ENCODE measurements at regions not wholly inside any gene's neighbourhood (a gene's known extent, or its start where the extent isn't known, plus 50 kb on each side); places are given as distances from the start of the nearest gene placed in this dataset.

DNA sequence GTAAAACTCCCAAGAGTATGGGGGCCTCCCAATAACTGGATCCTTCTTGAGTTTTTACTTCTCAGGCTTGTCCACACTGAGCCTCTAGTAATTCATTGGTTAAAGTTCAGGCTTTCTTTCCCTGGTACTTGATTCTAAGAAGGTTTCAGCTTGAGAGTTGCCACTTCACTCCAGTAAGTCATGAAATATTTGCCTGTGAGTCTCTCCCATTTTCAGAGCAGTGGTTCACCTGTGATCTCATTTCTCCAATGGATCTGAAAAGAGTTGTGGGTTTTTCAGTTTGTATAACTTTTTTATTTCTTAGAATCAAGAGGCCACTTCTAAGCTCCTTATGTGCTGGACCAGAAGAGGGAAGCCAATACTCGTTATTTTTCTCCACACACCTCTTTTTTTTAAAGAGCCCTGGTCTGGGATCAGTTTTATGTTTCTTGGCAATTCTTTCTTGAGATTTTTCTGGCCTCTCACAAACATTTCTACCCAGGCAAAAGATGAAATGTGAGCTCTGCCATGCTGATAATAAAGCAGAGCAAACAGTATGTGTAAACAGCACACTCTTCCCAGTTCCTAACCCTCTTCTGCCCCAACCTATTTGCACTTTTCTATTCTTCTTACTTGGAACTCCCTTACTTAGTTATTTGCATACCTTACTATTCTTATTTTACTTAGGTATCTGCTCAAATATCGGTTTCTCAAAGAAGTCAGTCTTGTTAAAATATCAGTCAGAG, 983.4 kb downstream of the CCSER2 start:
- no peak for TF ChIP-seq CTCF (IDR thresholded peaks at IDR 0.05; ENCODE audit: control extremely low read depth, extremely low read depth, low read depth, missing control alignments)
- DNase-seq (ENCODE audit: extremely low spot score), result no peak
- CTCF ChIA-PET, result no interaction called here
- POLR2A ChIA-PET, result no interaction called here

- ChIA-PET POLR2A (no interaction called here), CTCF (no interaction called here)
- no peak for TF ChIP-seq CTCF (IDR thresholded peaks at IDR 0.05; ENCODE audit: control extremely low read depth, extremely low read depth, low read depth, missing control alignments)
- no peak for DNase-seq (ENCODE audit: extremely low spot score)
Observed at GRCh38 chr10:85315657-85316056, 987.3 kb downstream of the CCSER2 start.

- ChIA-PET CTCF (no interaction called here), POLR2A (no interaction called here)
- DNase-seq (ENCODE audit: extremely low spot score), result no peak
- no peak for TF ChIP-seq CTCF (IDR thresholded peaks at IDR 0.05; ENCODE audit: control extremely low read depth, extremely low read depth, low read depth, missing control alignments)
Observed at GRCh38 chr10:85316276-85316675, 987.9 kb downstream of the CCSER2 start.

DNA sequence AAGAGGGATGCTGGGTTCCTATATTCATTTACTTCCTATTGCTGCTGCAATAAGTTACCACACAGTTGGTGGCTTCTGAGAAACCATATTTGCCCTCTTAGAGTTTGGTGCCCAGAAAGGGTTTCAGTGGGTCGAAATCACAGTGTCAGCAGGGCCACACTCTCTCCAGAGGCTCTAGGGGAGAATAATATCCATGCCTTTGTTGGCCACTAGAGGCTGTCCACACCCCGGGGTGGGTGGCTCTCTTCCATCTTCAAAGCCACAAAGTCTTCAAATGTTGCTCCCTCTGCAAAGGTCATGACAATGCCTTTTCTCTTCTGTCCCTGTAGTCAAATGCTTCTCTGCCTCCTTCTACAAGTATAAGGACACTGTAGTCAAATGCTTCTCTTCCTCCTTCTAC, 989.4 kb downstream of the CCSER2 start:
- ChIA-PET POLR2A (no interaction called here), CTCF (no interaction called here)
- TF ChIP-seq CTCF (IDR thresholded peaks at IDR 0.05; ENCODE audit: control extremely low read depth, extremely low read depth, low read depth, missing control alignments), result no peak
- no peak for DNase-seq (ENCODE audit: extremely low spot score)

DNA sequence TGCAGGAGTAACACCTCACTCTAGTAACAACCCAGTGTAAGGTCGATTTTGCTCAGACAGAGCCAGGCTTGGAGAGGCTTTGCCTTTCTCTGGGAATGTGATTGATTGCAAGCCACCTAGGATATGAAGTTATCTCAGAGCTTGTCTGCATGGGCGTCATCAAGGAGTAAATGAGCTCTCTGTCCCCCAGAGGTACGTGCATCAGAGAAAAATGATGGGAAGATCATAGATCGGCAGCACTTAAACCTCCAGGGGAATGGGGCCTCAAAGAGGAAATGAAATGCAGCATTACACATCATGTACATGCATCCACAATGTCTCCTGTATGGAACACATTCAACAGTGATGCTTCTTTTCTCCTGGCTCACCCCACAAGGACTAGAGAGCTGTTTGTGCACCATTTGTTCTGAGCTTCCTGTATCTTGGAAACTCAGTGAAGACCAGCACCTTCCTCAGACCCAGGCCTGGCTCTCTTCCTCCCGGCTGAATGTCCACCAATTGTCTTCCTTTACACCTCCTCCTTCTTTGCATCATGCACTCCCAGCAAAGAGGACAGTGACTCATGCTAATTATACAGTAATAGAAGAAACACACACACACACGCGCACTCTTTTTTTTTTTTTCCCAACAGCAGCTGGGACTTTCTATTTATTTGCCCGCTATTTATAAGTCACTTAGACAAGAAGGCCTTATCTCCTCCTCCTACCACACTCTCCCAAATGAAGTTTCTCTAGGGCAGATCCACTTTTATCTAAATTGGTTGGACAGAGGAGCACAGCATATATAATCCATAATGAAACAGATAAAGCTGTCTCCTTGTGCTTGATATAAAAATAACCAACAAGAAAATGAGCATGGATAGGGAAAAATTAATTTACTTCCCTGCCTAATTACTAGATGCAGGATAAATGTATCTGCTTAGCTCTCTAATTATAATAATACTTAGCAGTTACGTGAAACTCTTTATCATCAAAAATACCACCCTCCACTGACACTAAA, 990.7 kb downstream of the CCSER2 start:
- TF ChIP-seq CTCF (IDR thresholded peaks at IDR 0.05; ENCODE audit: control extremely low read depth, extremely low read depth, low read depth, missing control alignments), result no peak
- ChIA-PET CTCF (no interaction called here), POLR2A (no interaction called here)
- DNase-seq (ENCODE audit: extremely low spot score), result no peak

DNA sequence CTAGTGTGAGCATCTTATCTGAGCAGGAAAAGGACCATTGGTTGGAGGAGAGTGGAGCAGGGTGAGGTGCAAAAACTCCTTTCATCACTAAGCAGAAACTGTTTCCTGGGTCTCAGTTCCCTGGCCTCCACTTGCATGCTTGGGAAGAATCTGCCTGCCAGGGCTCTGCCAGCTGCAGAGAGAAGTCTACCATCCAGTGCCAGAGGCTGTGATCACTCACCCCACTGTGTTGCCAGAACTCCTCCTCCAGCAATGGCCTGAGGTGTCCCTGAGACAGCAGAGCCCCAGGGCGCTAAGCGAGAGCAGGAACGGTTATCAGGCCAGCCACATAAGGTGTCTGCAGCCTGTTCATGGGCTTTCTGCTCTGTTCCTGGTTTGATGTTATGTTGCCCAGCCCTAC, 991.4 kb downstream of the CCSER2 start:
- ChIA-PET POLR2A (no interaction called here), CTCF (no interaction called here)
- no peak for TF ChIP-seq CTCF (IDR thresholded peaks at IDR 0.05; ENCODE audit: control extremely low read depth, extremely low read depth, low read depth, missing control alignments)
- no peak for DNase-seq (ENCODE audit: extremely low spot score)

Data from GM10248 (cell line).